ENCODE measurements at regions not wholly inside any gene's neighbourhood (a gene's known extent, or its start where the extent isn't known, plus 50 kb on each side); places are given as distances from the start of the nearest gene placed in this dataset.

GRCh38 chr6:23350752-23351453, 775.1 kb upstream of the NRSN1 start:
- DNase-seq (ENCODE audit: low spot score in 2 of 2) = no peak
- Histone ChIP-seq H3K9me3 (no peaks in the 10 kb centered on the region), H3K4me3 (no peak overlapping the region), H3K4me1 (no peaks in the 10 kb centered on the region), H3K27ac (no peak overlapping the region), H3K27me3 (no peaks in the 10 kb centered on the region), H3K36me3 (no peaks in the 10 kb centered on the region)
- no peak for TF ChIP-seq EP300 (IDR thresholded peaks at IDR 0.05)
- no peak for TF ChIP-seq CTCF (IDR thresholded peaks at IDR 0.05)
- TF ChIP-seq POLR2A (IDR thresholded peaks at IDR 0.05) = no peak
- no peak for TF ChIP-seq POLR2AphosphoS5 (IDR thresholded peaks at IDR 0.05)
- 79% methylated on average over 2 of the region's 2 CpGs for whole genome bisulfite sequencing

- no peak for TF ChIP-seq CTCF (IDR thresholded peaks at IDR 0.05)
- TF ChIP-seq POLR2AphosphoS5 (IDR thresholded peaks at IDR 0.05) = no peak
- no peak for TF ChIP-seq EP300 (IDR thresholded peaks at IDR 0.05)
- TF ChIP-seq POLR2A (IDR thresholded peaks at IDR 0.05) = no peak
- no peaks in the 10 kb centered on the region for H3K36me3 ChIP-seq
- H3K4me3 ChIP-seq = no peak overlapping the region
- no peaks in the 10 kb centered on the region for H3K27me3 ChIP-seq
- no peaks in the 10 kb centered on the region for H3K9me3 ChIP-seq
- H3K27ac ChIP-seq = no peak overlapping the region
- H3K4me1 ChIP-seq = no peaks in the 10 kb centered on the region
- DNase-seq (ENCODE audit: low spot score in 2 of 2) = no peak
Observed at GRCh38 chr6:23354004-23354403, 772.0 kb upstream of the NRSN1 start.

- H3K4me1 ChIP-seq = no peaks in the 10 kb centered on the region
- WGBS = 39% methylated on average over 2 of the region's 2 CpGs
- no peak overlapping the region for H3K4me3 ChIP-seq
- no peaks in the 10 kb centered on the region for H3K9me3 ChIP-seq
- TF ChIP-seq POLR2AphosphoS5 (IDR thresholded peaks at IDR 0.05) (no peak), EP300 (IDR thresholded peaks at IDR 0.05) (no peak), CTCF (IDR thresholded peaks at IDR 0.05) (no peak), POLR2A (IDR thresholded peaks at IDR 0.05) (no peak)
- H3K27ac ChIP-seq = no peak overlapping the region
- no peaks in the 10 kb centered on the region for H3K27me3 ChIP-seq
- DNase-seq (ENCODE audit: low spot score in 2 of 2) = no peak
- no peaks in the 10 kb centered on the region for H3K36me3 ChIP-seq
Observed at GRCh38 chr6:23357185-23357766, 768.7 kb upstream of the NRSN1 start.

- no peak for DNase-seq (ENCODE audit: low spot score in 2 of 2)
- no peaks in the 10 kb centered on the region for H3K4me1 ChIP-seq
- no peak overlapping the region for H3K27ac ChIP-seq
- no peaks in the 10 kb centered on the region for H3K9me3 ChIP-seq
- no peak overlapping the region for H3K4me3 ChIP-seq
- TF ChIP-seq CTCF (IDR thresholded peaks at IDR 0.05) (no peak), EP300 (IDR thresholded peaks at IDR 0.05) (no peak), POLR2AphosphoS5 (IDR thresholded peaks at IDR 0.05) (no peak), POLR2A (IDR thresholded peaks at IDR 0.05) (no peak)
- H3K27me3 ChIP-seq = no peaks in the 10 kb centered on the region
- H3K36me3 ChIP-seq = no peaks in the 10 kb centered on the region
- 76% methylated on average over 1 of the region's 1 CpG for WGBS
Observed at GRCh38 chr6:23365732-23366131, 760.3 kb upstream of the NRSN1 start.

- Histone ChIP-seq H3K27ac (no peak overlapping the region), H3K4me1 (no peaks in the 10 kb centered on the region), H3K9me3 (no peaks in the 10 kb centered on the region), H3K27me3 (no peaks in the 10 kb centered on the region), H3K4me3 (no peak overlapping the region), H3K36me3 (no peaks in the 10 kb centered on the region)
- WGBS = 93% methylated on average over 1 of the region's 1 CpG
- no peak for DNase-seq (ENCODE audit: low spot score in 2 of 2)
- TF ChIP-seq EP300 (IDR thresholded peaks at IDR 0.05) (no peak), CTCF (IDR thresholded peaks at IDR 0.05) (no peak), POLR2A (IDR thresholded peaks at IDR 0.05) (no peak), POLR2AphosphoS5 (IDR thresholded peaks at IDR 0.05) (no peak)
Observed at GRCh38 chr6:23367311-23367710, 758.7 kb upstream of the NRSN1 start.
